ENCODE measurements at regions not wholly inside any gene's neighbourhood (a gene's known extent, or its start where the extent isn't known, plus 50 kb on each side); places are given as distances from the start of the nearest gene placed in this dataset.

DNA sequence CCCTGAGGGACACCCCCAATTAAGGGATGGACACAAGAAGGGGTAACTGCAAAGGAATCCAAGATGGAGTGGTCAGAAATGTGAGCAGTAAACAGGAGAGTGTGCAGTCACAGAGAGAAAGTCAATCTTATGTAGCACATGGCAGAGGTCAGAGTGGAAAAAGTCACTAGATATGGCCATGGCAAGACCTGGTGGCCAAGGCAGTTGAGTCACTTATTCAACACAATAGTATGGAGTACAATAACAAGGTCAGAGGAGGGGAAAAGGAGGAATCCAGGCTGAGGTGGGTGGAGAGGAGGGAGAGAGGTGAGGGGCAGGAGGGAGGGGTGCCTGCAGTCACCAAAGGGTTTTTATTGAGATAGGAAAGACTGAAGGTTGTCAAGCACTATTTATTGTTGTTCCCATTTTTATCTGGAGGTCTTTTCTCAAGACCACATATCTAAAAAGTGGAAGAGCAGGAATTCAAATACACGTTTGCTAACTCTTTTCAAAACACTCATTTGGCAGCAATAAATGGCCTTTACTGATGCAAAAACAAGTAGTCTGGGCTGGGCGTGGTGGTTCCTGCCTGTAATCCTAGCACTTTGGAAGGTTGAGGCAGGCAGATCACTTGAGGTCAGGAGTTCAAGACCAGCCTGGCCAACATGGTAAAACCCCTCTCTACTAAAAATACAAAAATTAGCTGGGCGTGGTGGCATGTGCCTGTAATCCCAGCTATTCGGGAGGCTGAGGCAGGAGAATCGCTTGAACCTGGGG lies 53.3 kb upstream of the ARHGEF3 start:
- H3K36me3 Mint-ChIP-seq (ENCODE audit: insufficient read depth), result no peaks in the 10 kb centered on the region
- H3K27ac Mint-ChIP-seq, result no peak overlapping the region
- no peak overlapping the region for H3K4me3 Mint-ChIP-seq (ENCODE audit: low read depth)
- peaks cover 3% of the 10 kb centered on the region for H3K9me3 Mint-ChIP-seq (ENCODE audit: low read depth)
- H3K27me3 Mint-ChIP-seq, result no peaks in the 10 kb centered on the region
- H3K4me1 Mint-ChIP-seq (ENCODE audit: low read depth), result peaks cover 12% of the 10 kb centered on the region
- TF ChIP-seq, protein P1, sequence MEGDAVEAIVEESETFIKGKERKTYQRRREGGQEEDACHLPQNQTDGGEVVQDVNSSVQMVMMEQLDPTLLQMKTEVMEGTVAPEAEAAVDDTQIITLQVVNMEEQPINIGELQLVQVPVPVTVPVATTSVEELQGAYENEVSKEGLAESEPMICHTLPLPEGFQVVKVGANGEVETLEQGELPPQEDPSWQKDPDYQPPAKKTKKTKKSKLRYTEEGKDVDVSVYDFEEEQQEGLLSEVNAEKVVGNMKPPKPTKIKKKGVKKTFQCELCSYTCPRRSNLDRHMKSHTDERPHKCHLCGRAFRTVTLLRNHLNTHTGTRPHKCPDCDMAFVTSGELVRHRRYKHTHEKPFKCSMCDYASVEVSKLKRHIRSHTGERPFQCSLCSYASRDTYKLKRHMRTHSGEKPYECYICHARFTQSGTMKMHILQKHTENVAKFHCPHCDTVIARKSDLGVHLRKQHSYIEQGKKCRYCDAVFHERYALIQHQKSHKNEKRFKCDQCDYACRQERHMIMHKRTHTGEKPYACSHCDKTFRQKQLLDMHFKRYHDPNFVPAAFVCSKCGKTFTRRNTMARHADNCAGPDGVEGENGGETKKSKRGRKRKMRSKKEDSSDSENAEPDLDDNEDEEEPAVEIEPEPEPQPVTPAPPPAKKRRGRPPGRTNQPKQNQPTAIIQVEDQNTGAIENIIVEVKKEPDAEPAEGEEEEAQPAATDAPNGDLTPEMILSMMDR (IDR thresholded peaks at IDR 0.05; ENCODE audit: unreplicated experiment), result no peak
- DNase-seq (ENCODE audit: low spot score, unreplicated experiment), result no peak

DNA sequence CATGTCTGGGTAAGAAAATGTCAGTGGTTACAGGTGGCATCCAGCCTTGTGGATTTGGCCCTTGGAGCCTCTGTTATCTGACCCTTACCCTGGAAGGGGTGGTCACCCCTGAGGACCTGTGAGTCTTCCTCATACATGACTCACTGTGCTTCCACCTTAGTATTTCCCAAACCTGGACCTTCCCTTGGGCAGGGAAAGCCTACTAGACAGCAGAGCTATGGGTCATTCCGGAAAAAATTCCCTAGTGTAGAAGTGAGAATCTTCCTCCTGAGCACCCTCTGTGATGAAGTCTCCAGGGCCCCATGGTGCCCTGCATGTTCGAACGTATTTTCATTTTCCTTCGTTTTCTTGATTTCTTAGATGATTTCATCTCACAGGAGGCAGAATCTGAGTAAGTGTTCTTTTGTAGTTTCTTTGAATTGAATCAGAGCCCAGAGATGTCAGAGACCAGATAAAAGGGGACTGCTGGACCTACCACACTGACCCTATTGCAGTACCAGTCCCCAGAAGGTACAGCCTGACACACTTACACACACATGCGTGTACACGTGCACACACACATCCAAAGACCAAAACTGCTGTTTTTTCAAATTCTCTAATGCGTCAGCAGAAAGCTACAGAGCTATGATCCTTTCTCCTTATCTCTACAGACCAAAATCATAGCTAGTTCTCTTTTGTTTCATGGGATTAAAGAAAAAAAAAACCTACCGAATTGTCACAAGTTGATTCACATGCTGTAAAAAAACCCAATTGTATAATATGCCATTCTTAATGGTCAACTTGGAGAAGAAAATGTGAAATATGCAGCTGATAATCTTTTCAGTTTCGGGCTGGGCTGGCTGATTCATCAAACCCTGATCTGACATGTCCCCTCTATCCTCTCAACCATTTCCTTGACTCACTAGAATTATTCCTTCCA lies 50.5 kb upstream of the ARHGEF3 start:
- Mint-ChIP-seq H3K4me3 (ENCODE audit: low read depth) (no peak overlapping the region), H3K9me3 (ENCODE audit: low read depth) (peaks cover 2% of the 10 kb centered on the region), H3K27me3 (no peaks in the 10 kb centered on the region), H3K27ac (no peak overlapping the region), H3K36me3 (ENCODE audit: insufficient read depth) (no peaks in the 10 kb centered on the region), H3K4me1 (ENCODE audit: low read depth) (peaks cover 18% of the 10 kb centered on the region)
- TF ChIP-seq, protein P1 (IDR thresholded peaks at IDR 0.05; ENCODE audit: unreplicated experiment), result no peak
- DNase-seq (ENCODE audit: low spot score, unreplicated experiment), result no peak
